GM19452 (cell line): ENCODE measurements at regions not wholly inside any gene's neighbourhood (a gene's known extent, or its start where the extent isn't known, plus 50 kb on each side); places are given as distances from the start of the nearest gene placed in this dataset.

Experiments used
- ATAC-seq: cut with Tn5 transposase; IDR thresholded peaks from one replicate; pipeline ENCODE4 v1.9.1; 2021; ENCODE audit not compliant: unreplicated experiment

- ATAC-seq = no peak
Observed at GRCh38 chr5:145129797-145130196, 705.3 kb downstream of the PRELID2 start.

DNA sequence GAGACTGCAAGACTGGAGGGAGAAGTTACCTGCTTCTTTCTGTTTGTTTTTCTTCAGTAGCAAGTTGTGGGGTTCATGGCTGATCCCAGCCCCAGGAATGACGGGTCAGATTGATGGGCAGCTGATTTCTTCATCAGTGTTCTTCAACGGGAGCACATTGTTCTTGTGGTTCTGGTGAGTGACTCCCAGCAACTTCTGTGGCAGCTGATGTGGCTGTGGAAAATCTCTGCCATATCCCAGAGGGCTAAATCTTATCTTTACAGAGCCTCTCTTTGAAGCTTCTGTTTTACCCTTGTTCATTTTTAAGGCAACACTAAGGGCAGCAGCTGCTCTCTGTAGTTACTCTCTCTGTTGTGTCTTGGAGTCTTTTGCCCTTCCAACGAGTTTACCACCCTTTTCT is 710.3 kb downstream of the PRELID2 start:
- no peak for ATAC-seq

GRCh38 chr5:145118611-145119010 is 716.5 kb downstream of the PRELID2 start:
- no peak for ATAC-seq

GRCh38 chr5:145118127-145118526 is 717.0 kb downstream of the PRELID2 start:
- no peak for ATAC-seq

DNA sequence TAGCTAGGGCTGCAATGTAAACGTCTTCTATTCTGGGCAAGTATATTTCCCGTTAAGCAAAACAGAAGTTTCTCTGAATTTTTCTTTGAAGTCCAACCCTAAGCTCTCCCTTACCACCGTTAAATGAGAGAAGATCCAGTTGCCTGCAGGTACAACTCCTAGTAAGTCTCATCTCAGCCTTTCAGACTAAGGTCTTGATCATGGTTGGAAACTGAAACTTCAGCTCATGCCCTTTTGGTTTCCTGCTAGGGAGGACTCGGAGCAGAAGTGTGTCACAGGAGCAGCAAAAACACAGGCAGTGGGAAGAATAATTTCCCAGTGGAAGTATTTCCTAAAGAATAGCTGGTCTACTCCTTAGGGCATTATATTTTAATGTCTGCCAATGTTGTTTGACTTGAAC is 717.9 kb downstream of the PRELID2 start:
- no peak for ATAC-seq

DNA sequence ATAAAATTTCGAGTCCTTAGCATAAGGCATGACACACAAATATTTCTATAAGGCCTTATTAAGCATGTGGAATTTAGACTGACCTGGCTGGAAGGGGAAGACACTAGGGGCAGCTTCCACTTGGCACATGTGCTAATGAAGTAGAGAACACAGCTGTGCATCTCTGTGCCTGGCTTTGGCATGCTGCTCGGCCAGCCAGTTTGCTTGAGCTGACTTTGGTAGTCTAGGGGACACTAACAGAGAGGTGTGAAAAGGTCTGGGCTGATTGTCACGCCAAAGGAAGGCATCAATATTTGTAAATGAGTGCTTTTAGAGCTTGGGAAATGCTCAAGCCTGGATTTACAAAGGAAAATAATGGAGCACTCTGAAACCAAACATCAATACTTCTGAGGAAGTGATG is 723.7 kb downstream of the PRELID2 start:
- ATAC-seq = no peak

GRCh38 chr5:145110834-145111233 is 724.3 kb downstream of the PRELID2 start:
- ATAC-seq = no peak

DNA sequence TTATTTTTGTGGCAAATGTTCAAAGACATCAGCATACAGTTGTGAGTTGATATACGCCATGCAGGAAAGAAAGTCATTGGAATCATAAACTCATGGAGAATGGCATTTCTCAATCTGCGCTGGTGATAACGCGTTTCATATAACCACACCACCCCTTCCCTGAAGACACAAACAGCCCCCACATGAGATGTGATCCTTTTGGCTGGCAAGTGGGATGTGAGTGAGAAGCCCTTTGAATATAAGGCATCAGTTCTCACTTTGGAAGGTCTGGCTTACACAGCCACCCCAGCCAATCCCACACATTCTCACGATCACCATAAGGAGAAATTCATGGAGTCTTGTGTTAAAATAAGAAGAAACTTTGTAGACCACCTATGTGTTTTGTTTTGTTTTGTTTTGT is 725.0 kb downstream of the PRELID2 start:
- no peak for ATAC-seq

- no peak for ATAC-seq
Observed at GRCh38 chr5:145105384-145105783, 729.8 kb downstream of the PRELID2 start.

GRCh38 chr5:145104106-145104505 is 731.0 kb downstream of the PRELID2 start:
- ATAC-seq = no peak

DNA sequence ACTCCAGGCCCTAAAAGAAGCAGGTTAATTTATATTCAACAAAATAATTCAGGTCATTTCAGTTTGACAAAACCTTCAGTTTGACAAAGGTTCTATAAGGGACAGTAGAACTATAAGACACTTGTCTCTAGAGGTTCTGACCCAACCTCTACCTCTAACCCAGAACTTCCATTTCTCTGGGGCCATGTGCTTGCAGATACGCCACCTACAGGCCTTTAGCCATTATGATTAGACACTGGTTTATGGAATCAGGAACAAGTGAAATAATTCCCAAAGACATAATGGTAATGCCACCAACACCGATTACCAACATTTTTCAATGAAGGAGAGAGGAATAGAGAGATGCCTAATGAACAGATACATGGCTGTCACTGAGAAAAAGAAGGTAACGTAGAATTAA is 733.9 kb downstream of the PRELID2 start:
- no peak for ATAC-seq

GRCh38 chr5:145090115-145090514 is 745.0 kb downstream of the PRELID2 start:
- ATAC-seq = no peak

GRCh38 chr5:145084834-145085233 is 750.3 kb downstream of the PRELID2 start:
- no peak for ATAC-seq

DNA sequence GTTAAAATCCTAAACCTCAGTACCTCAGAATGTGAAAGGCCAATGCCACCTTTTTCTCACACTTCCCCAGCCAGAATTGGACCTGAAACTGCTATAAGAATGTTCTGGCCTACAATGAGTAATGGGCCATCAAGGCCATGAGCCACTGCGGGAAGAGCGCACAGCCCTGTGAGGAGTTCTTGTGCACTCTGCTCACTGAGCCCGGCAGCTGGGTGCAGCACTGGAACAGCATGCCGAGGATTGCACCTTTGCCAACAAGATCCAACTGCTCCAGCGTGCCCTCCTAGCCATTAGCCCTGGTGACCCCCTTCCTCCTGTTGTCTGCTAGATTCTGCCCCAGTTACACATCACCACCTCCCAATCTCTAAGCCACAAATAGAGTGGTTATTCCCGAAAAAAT is 758.1 kb downstream of the PRELID2 start:
- ATAC-seq = no peak

DNA sequence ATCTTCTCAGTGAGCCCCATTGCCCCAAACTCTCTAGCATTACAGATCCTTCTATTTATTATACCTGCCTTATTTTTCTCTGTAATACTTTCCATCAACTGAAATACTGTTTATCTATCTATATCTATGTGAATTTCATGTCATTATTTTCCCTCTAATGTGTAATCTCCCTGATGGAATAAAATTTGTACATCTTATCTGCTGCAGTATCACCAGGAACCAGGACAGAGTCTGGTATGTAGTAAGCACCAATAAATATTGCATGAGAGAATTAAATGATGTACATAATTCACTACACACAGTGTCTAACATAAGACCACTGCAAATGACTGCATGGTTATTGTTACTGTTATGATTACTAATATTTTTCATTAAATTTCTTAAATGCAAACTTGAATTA is 759.1 kb downstream of the PRELID2 start:
- ATAC-seq = no peak

GRCh38 chr5:145072889-145073288 is 762.3 kb downstream of the PRELID2 start:
- ATAC-seq = no peak

GRCh38 chr5:145068721-145069120 is 766.4 kb downstream of the PRELID2 start:
- no peak for ATAC-seq

DNA sequence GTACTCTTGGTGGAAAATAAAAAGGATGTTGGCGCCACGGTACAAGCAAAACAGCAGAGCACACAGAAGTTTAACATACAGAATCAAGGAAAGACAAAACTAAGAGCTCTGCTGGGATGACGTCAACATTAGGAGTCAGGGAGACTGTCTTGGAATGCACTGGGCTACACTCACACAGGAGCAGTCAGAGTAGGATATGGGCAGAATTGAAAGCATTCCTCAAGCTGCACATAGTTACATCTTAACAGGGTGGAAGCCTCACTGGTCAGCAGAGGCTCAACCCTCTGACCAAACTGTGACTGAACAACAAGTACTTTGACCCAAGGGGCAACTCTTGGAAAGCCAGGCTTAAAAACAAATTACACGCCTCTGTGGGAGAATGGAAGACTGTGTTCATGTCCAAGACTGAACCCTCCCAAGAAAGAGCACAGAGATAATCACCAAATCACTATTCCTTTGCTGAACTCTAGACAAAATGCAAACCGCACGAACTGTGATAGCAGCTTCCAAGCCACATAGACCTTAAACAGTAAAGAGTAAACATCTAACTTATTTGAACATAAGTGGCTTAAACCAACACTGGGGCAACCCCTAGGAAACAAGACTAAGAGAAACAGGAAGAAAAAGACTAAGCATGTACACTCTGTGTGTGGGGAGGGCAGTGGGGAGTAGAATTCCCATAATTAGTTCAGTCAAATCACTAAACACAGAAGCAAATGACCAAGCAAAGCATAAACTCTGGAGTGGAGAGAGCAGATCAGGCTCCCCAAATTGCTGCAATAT is 772.7 kb downstream of the PRELID2 start:
- no peak for ATAC-seq

DNA sequence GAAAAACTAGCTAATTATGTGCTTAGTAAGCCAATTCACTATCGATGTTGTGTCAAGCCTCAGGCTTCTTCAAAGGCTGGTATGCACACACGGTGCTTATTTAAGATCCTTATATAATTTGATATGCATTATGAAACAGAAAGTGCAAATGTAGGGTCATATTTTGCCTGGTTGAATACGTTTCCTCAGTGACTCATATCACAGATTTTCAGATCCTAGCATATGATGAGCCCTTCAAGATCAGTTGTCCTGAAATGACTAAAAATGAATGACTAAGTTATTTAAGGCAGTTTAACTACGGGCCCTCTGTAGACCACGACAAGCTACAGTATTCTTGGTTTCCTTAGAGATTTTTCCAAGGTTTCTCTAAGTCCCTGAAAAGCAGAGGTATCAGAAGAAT is 778.3 kb downstream of the PRELID2 start:
- ATAC-seq = peak; percentile 95

- no peak for ATAC-seq
Observed at GRCh38 chr5:145050181-145050580, 785.0 kb downstream of the PRELID2 start.

GRCh38 chr5:145044970-145045369 is 790.2 kb downstream of the PRELID2 start:
- no peak for ATAC-seq

DNA sequence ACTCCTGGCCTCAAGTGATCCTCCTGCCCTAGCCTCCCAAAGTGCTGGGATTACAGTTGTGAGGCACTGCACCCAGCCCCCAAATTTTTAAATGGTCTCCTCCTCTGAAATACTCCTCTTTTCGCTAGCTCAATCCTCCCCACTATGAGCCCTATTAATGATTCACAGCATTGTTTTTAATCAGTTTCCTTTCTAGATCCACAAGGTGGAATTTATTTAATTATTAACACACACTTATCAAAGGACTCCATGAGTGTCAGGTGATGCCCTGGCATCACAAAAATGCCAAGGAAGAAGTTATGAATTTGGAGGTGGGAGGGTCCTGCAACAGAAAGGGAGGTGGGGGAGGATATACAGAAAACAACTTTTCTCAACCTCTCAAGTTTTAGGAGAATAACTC is 806.5 kb downstream of the PRELID2 start:
- ATAC-seq = no peak

GRCh38 chr5:145027286-145027685 is 807.9 kb downstream of the PRELID2 start:
- ATAC-seq = no peak
